ENCODE measurements at regions not wholly inside any gene's neighbourhood (a gene's known extent, or its start where the extent isn't known, plus 50 kb on each side); places are given as distances from the start of the nearest gene placed in this dataset.

DNA sequence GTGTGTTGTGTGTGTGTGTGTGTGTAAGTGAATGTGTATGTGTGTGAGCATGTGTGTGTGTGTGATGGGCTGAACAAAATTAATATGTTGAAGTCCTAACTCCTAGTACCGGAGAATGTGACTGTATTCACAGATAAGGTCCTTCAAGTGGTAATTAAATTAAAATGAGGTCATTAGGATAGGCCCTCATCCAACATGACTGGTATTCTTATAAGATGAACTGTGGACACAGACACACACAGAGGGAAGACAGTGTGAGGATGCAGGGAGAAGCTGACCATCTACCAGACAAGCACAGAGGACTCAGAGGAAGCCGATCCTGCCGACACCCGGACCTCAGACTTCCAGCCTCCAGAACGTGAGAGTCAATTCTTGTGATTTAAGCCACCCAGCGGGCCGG, 91.2 kb upstream of the PGBD5 start:
- ATAC-seq, result no peak
- no peaks in the 10 kb centered on the region for H4K20me1 ChIP-seq (ENCODE audit: insufficient read depth)
- DNase-seq (ENCODE audit: low read depth, low spot score), result no peak
- no peak overlapping the region for H3K4me2 ChIP-seq (ENCODE audit: low read length)
- no peak overlapping the region for H3K4me3 ChIP-seq (replicated peaks in 1 of 2; ENCODE audit: low read depth in 1 of 2, low read length in 2 of 2)
- no peaks in the 10 kb centered on the region for H3K79me2 ChIP-seq (ENCODE audit: insufficient read depth, low read length)
- BruUV-seq (replicated peaks), result no TSS peak
- H2AFZ ChIP-seq (ENCODE audit: low read depth, low read length, poor library complexity, severe bottlenecking), result no peak overlapping the region
- no peaks in the 10 kb centered on the region for H3K9me3 ChIP-seq (ENCODE audit: control insufficient read depth in 1 of 2, insufficient read depth in 1 of 2, low read depth in 1 of 2, low read length in 2 of 2)
- ChIA-PET POLR2A (no interaction called here), CTCF (no interaction called here), RAD21 (ENCODE audit: low non-redundant PET in 1 of 2, low total read pairs in 2 of 2, uncharacterized antibody in 2 of 2, unreplicated experiment in 2 of 2) (no interaction called here)
- H3K36me3 ChIP-seq (ENCODE audit: control insufficient read depth in 1 of 2, insufficient read depth in 2 of 2, low read length in 2 of 2), result no peaks in the 10 kb centered on the region
- intact Hi-C loops (cut with micrococcal nuclease), result no loop called here
- H3K27me3 ChIP-seq (ENCODE audit: insufficient read depth, low read length), result peaks cover 10% of the 10 kb centered on the region; the same call in 1 of the 2 replicates
- H3K4me1 ChIP-seq (ENCODE audit: control insufficient read depth in 1 of 2, insufficient read depth in 2 of 2, low read length in 2 of 2), result no peaks in the 10 kb centered on the region
- no peaks in the 10 kb centered on the region for H3K9me2 ChIP-seq (ENCODE audit: insufficient read depth)
- no peak for TF ChIP-seq EZH2phosphoT487 (IDR thresholded peaks at IDR 0.05; ENCODE audit: borderline replicate concordance)
- no peak for TF ChIP-seq SIN3A (IDR thresholded peaks at IDR 0.05; ENCODE audit: low read depth)
- TF ChIP-seq, protein P1, sequence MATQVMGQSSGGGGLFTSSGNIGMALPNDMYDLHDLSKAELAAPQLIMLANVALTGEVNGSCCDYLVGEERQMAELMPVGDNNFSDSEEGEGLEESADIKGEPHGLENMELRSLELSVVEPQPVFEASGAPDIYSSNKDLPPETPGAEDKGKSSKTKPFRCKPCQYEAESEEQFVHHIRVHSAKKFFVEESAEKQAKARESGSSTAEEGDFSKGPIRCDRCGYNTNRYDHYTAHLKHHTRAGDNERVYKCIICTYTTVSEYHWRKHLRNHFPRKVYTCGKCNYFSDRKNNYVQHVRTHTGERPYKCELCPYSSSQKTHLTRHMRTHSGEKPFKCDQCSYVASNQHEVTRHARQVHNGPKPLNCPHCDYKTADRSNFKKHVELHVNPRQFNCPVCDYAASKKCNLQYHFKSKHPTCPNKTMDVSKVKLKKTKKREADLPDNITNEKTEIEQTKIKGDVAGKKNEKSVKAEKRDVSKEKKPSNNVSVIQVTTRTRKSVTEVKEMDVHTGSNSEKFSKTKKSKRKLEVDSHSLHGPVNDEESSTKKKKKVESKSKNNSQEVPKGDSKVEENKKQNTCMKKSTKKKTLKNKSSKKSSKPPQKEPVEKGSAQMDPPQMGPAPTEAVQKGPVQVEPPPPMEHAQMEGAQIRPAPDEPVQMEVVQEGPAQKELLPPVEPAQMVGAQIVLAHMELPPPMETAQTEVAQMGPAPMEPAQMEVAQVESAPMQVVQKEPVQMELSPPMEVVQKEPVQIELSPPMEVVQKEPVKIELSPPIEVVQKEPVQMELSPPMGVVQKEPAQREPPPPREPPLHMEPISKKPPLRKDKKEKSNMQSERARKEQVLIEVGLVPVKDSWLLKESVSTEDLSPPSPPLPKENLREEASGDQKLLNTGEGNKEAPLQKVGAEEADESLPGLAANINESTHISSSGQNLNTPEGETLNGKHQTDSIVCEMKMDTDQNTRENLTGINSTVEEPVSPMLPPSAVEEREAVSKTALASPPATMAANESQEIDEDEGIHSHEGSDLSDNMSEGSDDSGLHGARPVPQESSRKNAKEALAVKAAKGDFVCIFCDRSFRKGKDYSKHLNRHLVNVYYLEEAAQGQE (IDR thresholded peaks at IDR 0.05; ENCODE audit: low read depth), result no peak
- H3K9ac ChIP-seq (ENCODE audit: low read length), result no peak overlapping the region
- no peak overlapping the region for H3K27ac ChIP-seq (ENCODE audit: low read depth, low read length)

DNA sequence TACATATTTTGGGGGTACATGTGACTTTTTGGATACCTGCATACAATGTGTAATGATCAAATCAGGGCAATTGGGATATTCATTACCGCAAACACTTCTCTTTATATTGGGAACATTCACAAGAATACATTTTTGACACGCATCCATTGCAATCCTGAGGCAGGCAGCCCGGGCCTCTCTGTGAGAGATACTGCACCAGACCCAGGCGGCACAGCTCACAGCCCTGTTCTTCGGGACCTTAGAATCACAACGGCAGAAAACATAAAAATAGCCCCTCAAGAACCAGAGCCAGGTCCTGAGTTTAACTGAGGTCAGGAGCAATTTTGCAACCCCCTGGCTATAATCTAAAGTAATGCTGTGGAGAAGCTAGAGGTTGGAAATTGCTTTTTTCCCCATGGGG, 90.8 kb upstream of the PGBD5 start:
- no peaks in the 10 kb centered on the region for H3K9me2 ChIP-seq (ENCODE audit: insufficient read depth)
- H3K4me3 ChIP-seq (replicated peaks in 1 of 2; ENCODE audit: low read depth in 1 of 2, low read length in 2 of 2), result no peak overlapping the region
- no peak overlapping the region for H3K4me2 ChIP-seq (ENCODE audit: low read length)
- DNase-seq (ENCODE audit: low read depth, low spot score) (no peak), ATAC-seq (no peak)
- TF ChIP-seq ELF1 (IDR thresholded peaks at IDR 0.05; ENCODE audit: borderline replicate concordance, low read depth) (no peak), CBX3 (IDR thresholded peaks at IDR 0.05; ENCODE audit: low read depth) (no peak), SIN3A (IDR thresholded peaks at IDR 0.05; ENCODE audit: low read depth) (no peak), ZNF274 (IDR thresholded peaks at IDR 0.05; ENCODE audit: low read depth, low read length) (no peak), EZH2 (IDR thresholded peaks at IDR 0.05) (no peak), CEBPB (IDR thresholded peaks at IDR 0.05; ENCODE audit: low read depth) (no peak), POLR2A (IDR thresholded peaks at IDR 0.05; ENCODE audit: borderline replicate concordance, extremely low read depth, insufficient read depth, insufficient read length) (no peak), EGR1 (IDR thresholded peaks at IDR 0.05; ENCODE audit: low read depth) (no peak), SP1 (IDR thresholded peaks at IDR 0.05; ENCODE audit: low read depth) (no peak), JUND (IDR thresholded peaks at IDR 0.05) (no peak)
- TF ChIP-seq, protein P2, sequence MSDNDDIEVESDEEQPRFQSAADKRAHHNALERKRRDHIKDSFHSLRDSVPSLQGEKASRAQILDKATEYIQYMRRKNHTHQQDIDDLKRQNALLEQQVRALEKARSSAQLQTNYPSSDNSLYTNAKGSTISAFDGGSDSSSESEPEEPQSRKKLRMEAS (IDR thresholded peaks at IDR 0.05), result no peak
- no peak overlapping the region for H3K9ac ChIP-seq (ENCODE audit: low read length)
- no peaks in the 10 kb centered on the region for H3K9me3 ChIP-seq (ENCODE audit: control insufficient read depth in 1 of 2, insufficient read depth in 1 of 2, low read depth in 1 of 2, low read length in 2 of 2)
- no peaks in the 10 kb centered on the region for H3K79me2 ChIP-seq (ENCODE audit: insufficient read depth, low read length)
- peaks cover 10% of the 10 kb centered on the region; the same call in 1 of the 2 replicates for H3K27me3 ChIP-seq (ENCODE audit: insufficient read depth, low read length)
- ChIA-PET POLR2A (no interaction called here), CTCF (no interaction called here), RAD21 (ENCODE audit: low non-redundant PET in 1 of 2, low total read pairs in 2 of 2, uncharacterized antibody in 2 of 2, unreplicated experiment in 2 of 2) (no interaction called here)
- intact Hi-C loops (cut with micrococcal nuclease), result no loop called here
- no peaks in the 10 kb centered on the region for H3K36me3 ChIP-seq (ENCODE audit: control insufficient read depth in 1 of 2, insufficient read depth in 2 of 2, low read length in 2 of 2)
- no peaks in the 10 kb centered on the region for H3K4me1 ChIP-seq (ENCODE audit: control insufficient read depth in 1 of 2, insufficient read depth in 2 of 2, low read length in 2 of 2)
- no peak overlapping the region for H3K27ac ChIP-seq (ENCODE audit: low read depth, low read length)
- no TSS peak for BruUV-seq (replicated peaks)
- no peaks in the 10 kb centered on the region for H4K20me1 ChIP-seq (ENCODE audit: insufficient read depth)
- no peak overlapping the region for H2AFZ ChIP-seq (ENCODE audit: low read depth, low read length, poor library complexity, severe bottlenecking)
